HG03135 (cell line): ENCODE measurements at regions not wholly inside any gene's neighbourhood (a gene's known extent, or its start where the extent isn't known, plus 50 kb on each side); places are given as distances from the start of the nearest gene placed in this dataset.

Source experiments
- ATAC-seq: cut with Tn5 transposase; IDR thresholded peaks from one replicate; pipeline ENCODE4 v1.9.1; 2021; ENCODE audit warnings: mild to moderate bottlenecking, moderate library complexity; ENCODE audit not compliant: unreplicated experiment

GRCh38 chr2:118255301-118255700 lies 167.0 kb downstream of the INSIG2 start:
- ATAC-seq, result no peak

GRCh38 chr2:118254116-118254515 lies 165.8 kb downstream of the INSIG2 start:
- no peak for ATAC-seq

- no peak for ATAC-seq
These were observed 163.2 kb downstream of the INSIG2 start for GRCh38 chr2:118251427-118251826.

GRCh38 chr2:118250463-118250862 lies 162.2 kb downstream of the INSIG2 start:
- no peak for ATAC-seq

- no peak for ATAC-seq
These were observed 161.7 kb downstream of the INSIG2 start for GRCh38 chr2:118250001-118250400.

- no peak for ATAC-seq
These were observed 161.3 kb downstream of the INSIG2 start for GRCh38 chr2:118249531-118249930.

GRCh38 chr2:118246726-118247125 lies 158.5 kb downstream of the INSIG2 start:
- no peak for ATAC-seq

GRCh38 chr2:118246079-118246478 lies 157.8 kb downstream of the INSIG2 start:
- no peak for ATAC-seq

GRCh38 chr2:118244686-118245085 lies 156.4 kb downstream of the INSIG2 start:
- no peak for ATAC-seq

GRCh38 chr2:118243031-118243430 lies 154.8 kb downstream of the INSIG2 start:
- ATAC-seq, result no peak

GRCh38 chr2:118242216-118242615 lies 153.9 kb downstream of the INSIG2 start:
- ATAC-seq, result no peak

- no peak for ATAC-seq
These were observed 152.9 kb downstream of the INSIG2 start for GRCh38 chr2:118241128-118241527.

GRCh38 chr2:118240276-118240675 lies 152.0 kb downstream of the INSIG2 start:
- ATAC-seq, result no peak

GRCh38 chr2:118239284-118239683 lies 151.0 kb downstream of the INSIG2 start:
- ATAC-seq, result no peak

- ATAC-seq, result no peak
These were observed 149.2 kb downstream of the INSIG2 start for GRCh38 chr2:118237451-118237850.

- ATAC-seq, result no peak
These were observed 144.5 kb downstream of the INSIG2 start for GRCh38 chr2:118232796-118233195.

- ATAC-seq, result no peak
These were observed 144.1 kb downstream of the INSIG2 start for GRCh38 chr2:118232391-118232790.

- ATAC-seq, result no peak
These were observed 143.5 kb downstream of the INSIG2 start for GRCh38 chr2:118231759-118232158.

GRCh38 chr2:118227698-118228508 lies 139.6 kb downstream of the INSIG2 start:
- no peak for ATAC-seq

GRCh38 chr2:118225666-118226065 lies 137.4 kb downstream of the INSIG2 start:
- no peak for ATAC-seq

GRCh38 chr2:118224895-118225311 lies 136.6 kb downstream of the INSIG2 start:
- ATAC-seq, result no peak

- peak; percentile 61 for ATAC-seq
These were observed 136.0 kb downstream of the INSIG2 start for GRCh38 chr2:118223992-118224894.
